Common myeloid progenitor, CD34-positive (primary cell): ENCODE measurements at regions not wholly inside any gene's neighbourhood (a gene's known extent, or its start where the extent isn't known, plus 50 kb on each side); places are given as distances from the start of the nearest gene placed in this dataset.
"Not testable (repeated sequence)": the region's sequence is repeated elsewhere in the genome, so short reads cannot be mapped to it uniquely, and the experiment has no call there.

Experiments used
- CTCF ChIA-PET: fragments of 350-600 bp; sonication (Branson Sonifier 250); formaldehyde crosslinking; loops from one replicate; lab custom pipeline; 2021; ENCODE audit warnings: antibody characterized with exemption; lab: Charles Lee
- POLR2A ChIA-PET: fragments of 350-600 bp; sonication (Branson Sonifier 250); formaldehyde crosslinking; loops from one replicate; lab custom pipeline; 2021; ENCODE audit warnings: antibody characterized with exemption; lab: Charles Lee
- DNase-seq, 3 donors: peaks; one replicate each; pipeline versions ENCODE4 v3.0.0 to v3.0.0-alpha.2; 2013
- H3K27ac ChIP-seq, 2 experiments: 1 replicate in 1 of 2; 2 replicates in 1 of 2; pipeline ENCODE4 v1.7.0; 2013; ENCODE audit warnings: inconsistent platforms in 2 of 2, low read length in 2 of 2, mild to moderate bottlenecking in 2 of 2, low read depth in 1 of 2, moderate library complexity in 1 of 2; ENCODE audit not compliant: severe bottlenecking in 2 of 2, insufficient read depth in 1 of 2, poor library complexity in 1 of 2
- H3K27me3 ChIP-seq, 5 experiments: replicated peaks in 2 of 5; 1 replicate in 3 of 5; 2 replicates in 2 of 5; pipeline versions ENCODE4 v1.6.1 to v1.7.0; 2013; ENCODE audit warnings: low read length in 4 of 5, mild to moderate bottlenecking in 2 of 5, moderate library complexity in 2 of 5, inconsistent platforms in 1 of 5; ENCODE audit not compliant: insufficient read depth in 5 of 5, control insufficient read depth in 4 of 5
- H3K36me3 ChIP-seq, 4 experiments: 1 replicate in 2 of 4; 2 replicates in 2 of 4; pipeline versions ENCODE4 v1.6.1 to v1.7.0; 2013; ENCODE audit warnings: low read length in 3 of 4, control low read depth in 1 of 4, mild to moderate bottlenecking in 1 of 4; ENCODE audit not compliant: control insufficient read depth in 4 of 4, insufficient read depth in 4 of 4
- H3K4me1 ChIP-seq, 4 experiments: 1 replicate in 3 of 4; 2 replicates in 1 of 4; pipeline versions ENCODE4 v1.6.1 to v1.7.1; 2013; ENCODE audit warnings: low read length in 3 of 4, mild to moderate bottlenecking in 3 of 4, control low read depth in 1 of 4, inconsistent platforms in 1 of 4, moderate library complexity in 1 of 4; ENCODE audit not compliant: control insufficient read depth in 4 of 4, insufficient read depth in 4 of 4; ENCODE audit errors: control extremely low read depth in 1 of 4
- H3K4me3 ChIP-seq, 7 experiments: 1 replicate in 4 of 7; 2 replicates in 3 of 7; pipeline versions ENCODE4 v1.5.1 to v1.7.0; 2013; ENCODE audit warnings: mild to moderate bottlenecking in 7 of 7, low read length in 6 of 7, moderate library complexity in 6 of 7, inconsistent platforms in 2 of 7, low read depth in 2 of 7, control low read depth in 1 of 7; ENCODE audit not compliant: insufficient read depth in 4 of 7, control insufficient read depth in 1 of 7; ENCODE audit errors: extremely low read depth in 1 of 7
- H3K9me3 ChIP-seq, 5 experiments: 1 replicate in 4 of 5; 2 replicates in 1 of 5; pipeline versions ENCODE4 v1.6.1 to v1.7.1; 2013; ENCODE audit warnings: low read length in 4 of 5, mild to moderate bottlenecking in 2 of 5, inconsistent platforms in 1 of 5, low read depth in 1 of 5, moderate library complexity in 1 of 5; ENCODE audit not compliant: control insufficient read depth in 4 of 5, insufficient read depth in 2 of 5; ENCODE audit errors: control extremely low read depth in 1 of 5
- WGBS: methylation state at CpG from one replicate; pipeline ENCODE4 v1.1.5; 2013; ENCODE audit not compliant: insufficient coverage; 5-methylcytosine and 5-hydroxymethylcytosine counted together

DNA sequence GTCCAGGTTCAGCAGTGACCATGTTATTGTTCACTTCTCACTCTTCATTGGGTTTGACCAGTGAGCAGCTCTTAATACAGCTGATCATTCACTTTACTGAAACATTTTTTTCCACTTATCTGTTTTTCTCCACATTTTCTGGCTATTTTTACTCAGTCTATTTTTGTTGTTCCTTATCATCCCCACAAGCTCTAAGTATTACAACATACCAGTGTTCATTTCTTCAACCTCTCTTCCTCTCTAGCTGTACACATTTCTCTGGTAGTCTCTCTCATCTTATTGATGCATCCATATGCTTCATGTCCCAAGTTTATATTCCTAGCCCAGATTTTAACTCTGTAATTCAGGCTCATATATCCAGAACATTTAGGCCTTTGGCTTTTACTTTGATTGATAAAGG is 119.4 kb upstream of the FOLH1 start:
- H3K27me3 ChIP-seq, DNase-seq, CTCF ChIA-PET, H3K9me3 ChIP-seq, H3K27ac ChIP-seq, H3K36me3 ChIP-seq, H3K4me3 ChIP-seq, H3K4me1 ChIP-seq, POLR2A ChIA-PET: not testable (repeated sequence)

DNA sequence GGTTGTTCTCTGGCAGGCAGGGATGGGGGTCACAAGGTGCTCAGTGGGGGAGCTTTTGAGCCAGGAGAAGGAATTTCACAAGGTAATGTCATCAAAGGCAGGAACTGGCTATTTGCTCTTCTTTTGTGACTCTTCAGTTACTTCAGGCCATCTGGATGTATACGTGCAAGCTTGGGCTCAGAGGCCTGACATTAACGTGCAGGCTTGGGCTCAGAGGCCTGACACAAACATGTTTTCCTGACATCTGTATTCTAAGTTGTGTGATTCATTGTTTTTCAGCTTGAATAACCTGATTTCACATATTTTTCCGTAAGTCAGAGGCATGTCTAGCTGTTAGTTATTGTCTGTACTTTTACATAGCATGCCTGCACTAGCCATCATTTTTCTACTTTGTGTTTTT is 118.2 kb upstream of the FOLH1 start:
- H3K4me1 ChIP-seq, DNase-seq, H3K27ac ChIP-seq, CTCF ChIA-PET, H3K9me3 ChIP-seq, H3K36me3 ChIP-seq, POLR2A ChIA-PET, H3K27me3 ChIP-seq, H3K4me3 ChIP-seq: not testable (repeated sequence)
- 64% methylated on average over 3 of the region's 3 CpGs for WGBS

DNA sequence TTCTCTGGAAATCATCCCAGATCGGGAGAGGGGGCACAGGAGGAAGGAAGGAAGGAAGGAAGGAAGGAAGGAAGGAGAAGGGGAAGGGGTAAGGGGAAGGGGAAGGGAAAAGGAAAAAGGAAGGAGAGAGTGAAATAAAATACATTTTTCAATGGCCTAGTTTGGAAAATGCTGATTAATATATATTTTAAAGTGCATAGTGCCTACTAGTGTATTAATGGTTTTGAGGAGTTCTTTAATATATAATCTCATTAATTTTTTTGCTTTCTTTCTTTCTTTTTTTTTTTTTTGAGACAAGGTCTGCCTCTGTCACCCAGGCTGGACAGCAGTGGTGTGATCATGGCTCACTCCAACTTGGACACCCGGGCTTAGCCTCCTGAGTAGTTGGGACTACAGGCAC is 107.8 kb upstream of the FOLH1 start:
- Histone ChIP-seq H3K27me3 (no peaks in the 10 kb centered on the region), H3K36me3 (no peaks in the 10 kb centered on the region), H3K9me3 (no peaks in the 10 kb centered on the region), H3K27ac (no peak overlapping the region), H3K4me3 (no peak overlapping the region), H3K4me1 (no peaks in the 10 kb centered on the region)
- CTCF ChIA-PET, result no interaction called here
- DNase-seq, result no peak
- POLR2A ChIA-PET, result no interaction called here
- 100% methylated on average over 1 of the region's 2 CpGs for WGBS

- no peaks in the 10 kb centered on the region for H3K9me3 ChIP-seq
- WGBS, result no CpG with 5 or more reads among the region's 1 CpG
These were observed 94.7 kb upstream of the FOLH1 start for GRCh38 chr11:49303080-49303479.

DNA sequence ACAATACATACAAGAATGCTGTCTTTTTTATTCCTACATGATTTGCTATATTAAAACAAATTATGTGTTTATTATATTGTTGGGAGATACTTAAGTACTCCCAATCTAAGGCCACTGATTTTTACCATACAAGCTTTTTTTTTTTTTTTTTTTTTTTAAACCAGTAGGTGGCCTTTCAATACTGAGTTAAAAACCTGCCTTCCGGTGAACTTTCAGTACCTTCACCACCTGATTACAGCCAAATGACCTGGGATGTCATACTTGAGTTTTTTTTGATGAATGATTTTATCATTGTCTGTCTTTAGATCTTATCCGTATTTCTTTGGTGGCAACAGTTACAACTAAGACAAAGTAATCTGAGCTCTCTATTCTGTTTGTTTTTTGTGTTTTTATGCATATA is 94.0 kb upstream of the FOLH1 start:
- POLR2A ChIA-PET, result no interaction called here
- Histone ChIP-seq H3K4me1 (no peaks in the 10 kb centered on the region), H3K4me3 (no peak overlapping the region), H3K36me3 (no peaks in the 10 kb centered on the region), H3K27ac (no peak overlapping the region), H3K27me3 (no peaks in the 10 kb centered on the region), H3K9me3 (no peaks in the 10 kb centered on the region)
- CTCF ChIA-PET, result no interaction called here
- DNase-seq, result no peak
- WGBS, result no CpG with 5 or more reads among the region's 2 CpGs

More at GRCh38 chr11:49303080-49303479, 94.7 kb upstream of the FOLH1 start:
- no peak for DNase-seq
- Histone ChIP-seq H3K36me3 (no peaks in the 10 kb centered on the region), H3K27ac (no peak overlapping the region), H3K4me1 (no peaks in the 10 kb centered on the region), H3K27me3 (no peaks in the 10 kb centered on the region), H3K4me3 (no peak overlapping the region)
- ChIA-PET POLR2A (no interaction called here), CTCF (no interaction called here)

DNA sequence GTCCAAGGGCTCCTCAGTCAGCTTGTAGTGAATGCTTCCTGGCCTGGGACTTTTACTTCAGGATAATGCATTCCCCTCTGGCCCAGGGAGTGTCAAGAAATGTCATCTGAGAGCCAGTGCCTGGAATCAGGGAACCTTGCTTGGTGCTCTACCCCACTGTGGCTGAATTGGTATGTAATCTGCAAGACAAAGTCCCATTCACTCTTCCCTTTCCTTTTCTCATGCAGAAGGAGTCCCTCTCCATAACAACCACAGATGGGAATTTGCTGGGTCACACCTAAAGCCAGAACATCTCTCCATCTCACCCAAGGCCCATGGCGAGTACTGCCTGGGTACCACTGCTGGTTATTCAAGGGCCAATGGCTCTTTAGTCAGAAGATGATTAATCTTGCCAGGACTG is 89.6 kb upstream of the FOLH1 start:
- H3K27ac ChIP-seq, H3K27me3 ChIP-seq, CTCF ChIA-PET, H3K4me1 ChIP-seq, H3K36me3 ChIP-seq, H3K4me3 ChIP-seq, H3K9me3 ChIP-seq, POLR2A ChIA-PET, DNase-seq: not testable (repeated sequence)
- no CpG with 5 or more reads among the region's 1 CpG for WGBS

DNA sequence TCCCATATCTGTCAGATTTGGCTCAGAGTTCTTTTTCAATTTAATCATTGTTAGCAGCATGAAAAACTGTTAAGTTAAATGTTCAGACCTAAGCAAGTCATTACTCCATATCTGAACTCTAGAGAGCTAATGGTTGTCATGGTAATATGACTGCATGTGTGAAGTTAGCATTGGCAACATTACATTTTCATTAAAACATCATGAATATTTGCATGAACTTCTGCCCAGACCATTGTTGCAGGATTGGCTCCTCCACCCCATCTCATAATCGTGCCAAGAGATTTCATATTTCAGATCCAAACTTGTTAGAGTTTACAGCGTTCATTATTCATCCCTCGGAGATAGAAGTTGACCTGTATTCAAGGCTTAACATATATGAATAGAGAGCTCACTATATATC is 75.5 kb upstream of the FOLH1 start:
- CTCF ChIA-PET, POLR2A ChIA-PET: not testable (repeated sequence)
- WGBS, result no CpG with 5 or more reads among the region's 3 CpGs

More for the DNA sequence above, 75.5 kb upstream of the FOLH1 start:
- H3K4me1 ChIP-seq, H3K9me3 ChIP-seq, H3K36me3 ChIP-seq, H3K4me3 ChIP-seq, DNase-seq, H3K27me3 ChIP-seq, H3K27ac ChIP-seq: not testable (repeated sequence)
